ENCODE measurements at regions not wholly inside any gene's neighbourhood (a gene's known extent, or its start where the extent isn't known, plus 50 kb on each side); places are given as distances from the start of the nearest gene placed in this dataset.
A peak's percentile ranks its signal among the peaks of the same experiment; 100 is the strongest.

- no peak for ATAC-seq
Measured at GRCh38 chr15:73803806-73804205, 50.7 kb upstream of the INSYN1 start.

DNA sequence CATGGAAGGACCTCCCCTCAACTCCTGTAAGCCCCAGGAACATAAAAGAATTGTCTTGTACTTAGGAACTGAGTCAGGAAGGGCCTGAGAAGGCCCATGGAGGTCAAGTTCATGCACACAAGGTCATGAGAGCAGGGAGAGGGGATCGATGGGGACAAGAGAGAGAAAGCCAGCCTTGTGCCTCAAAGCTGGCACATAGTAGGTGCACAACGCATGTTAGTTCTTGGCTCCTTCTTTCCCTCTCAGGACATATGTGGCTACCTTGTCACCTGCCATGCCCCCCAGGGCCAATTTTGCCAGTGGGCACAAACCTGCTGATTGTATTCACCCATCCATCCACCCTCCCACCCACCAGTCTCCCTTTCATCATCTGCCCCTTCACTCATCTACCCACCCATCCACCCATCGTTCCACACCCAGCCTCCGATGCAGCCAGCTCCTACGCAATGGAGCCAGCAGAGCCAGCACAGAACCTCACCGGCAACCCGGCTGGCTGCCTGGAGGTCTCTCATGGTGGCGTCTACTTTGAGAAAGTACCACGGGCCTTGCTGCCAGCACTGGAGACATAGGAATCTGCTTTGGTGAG, 52.4 kb upstream of the INSYN1 start:
- no peak for ATAC-seq

GRCh38 chr15:73806698-73807483, 53.7 kb upstream of the INSYN1 start:
- ATAC-seq = no peak

- no peak for ATAC-seq
Measured at GRCh38 chr15:73807865-73808264, 54.7 kb upstream of the INSYN1 start.

- ATAC-seq = peak; percentile 65
Measured at GRCh38 chr15:73809728-73810501, 56.8 kb upstream of the INSYN1 start.

- ATAC-seq = no peak
Measured at GRCh38 chr15:73812806-73813465, 59.8 kb upstream of the INSYN1 start.

GRCh38 chr15:73813589-73813988, 59.8 kb upstream of the TBC1D21 start:
- no peak for ATAC-seq

- ATAC-seq = no peak
Measured at GRCh38 chr15:73818308-73818985, 54.9 kb upstream of the TBC1D21 start.

DNA sequence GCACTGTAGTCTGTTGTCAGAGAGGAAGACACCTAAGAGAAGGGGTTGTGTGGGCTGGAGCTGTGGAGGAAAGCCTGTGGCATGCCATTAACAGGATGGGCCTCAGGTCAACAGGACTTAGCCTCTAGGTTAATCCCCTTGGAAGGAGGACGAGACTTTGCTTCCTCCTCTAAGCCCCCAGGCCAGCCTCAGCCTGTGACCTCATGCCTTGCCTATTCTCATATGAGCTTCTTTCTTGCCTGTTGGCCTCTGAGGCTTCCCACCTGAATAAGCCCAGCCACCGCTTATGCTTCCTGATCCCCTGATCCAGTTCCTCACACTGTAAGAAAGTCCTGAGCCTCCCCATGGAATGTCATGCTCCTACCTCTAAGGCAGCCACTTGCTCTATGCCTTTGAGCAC, 52.2 kb upstream of the TBC1D21 start:
- ATAC-seq = no peak

GRCh38 chr15:73822998-73823397, 50.4 kb upstream of the TBC1D21 start:
- ATAC-seq = no peak

Data from esophagus mucosa (tissue), 1 donor.